ENCODE measurements at regions not wholly inside any gene's neighbourhood (a gene's known extent, or its start where the extent isn't known, plus 50 kb on each side); places are given as distances from the start of the nearest gene placed in this dataset.

DNA sequence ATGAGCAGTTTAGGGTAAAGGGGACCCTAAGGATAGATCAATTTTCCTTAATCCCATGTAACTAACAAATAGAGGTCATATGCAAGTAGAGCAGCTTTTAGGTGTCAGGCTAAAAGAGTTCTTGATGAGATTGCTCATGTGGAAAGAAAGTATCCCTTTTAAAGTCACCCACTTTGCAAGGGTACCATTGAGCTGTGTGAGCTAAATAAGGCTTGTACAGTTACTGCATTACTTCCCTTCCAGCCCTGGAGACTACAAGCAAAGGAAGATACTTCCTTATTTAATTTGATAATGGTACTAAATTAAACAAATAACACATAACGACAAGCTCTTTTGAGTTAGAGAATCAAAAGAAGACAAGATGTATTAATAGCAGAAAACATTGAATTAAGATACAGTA is 191.7 kb downstream of the TMX1 start:
- no peak overlapping the region for H3K4me3 ChIP-seq (ENCODE audit: low read depth, low read length)
- TF ChIP-seq CTCF (IDR thresholded peaks at IDR 0.05; ENCODE audit: low read depth, low read length), result no peak

DNA sequence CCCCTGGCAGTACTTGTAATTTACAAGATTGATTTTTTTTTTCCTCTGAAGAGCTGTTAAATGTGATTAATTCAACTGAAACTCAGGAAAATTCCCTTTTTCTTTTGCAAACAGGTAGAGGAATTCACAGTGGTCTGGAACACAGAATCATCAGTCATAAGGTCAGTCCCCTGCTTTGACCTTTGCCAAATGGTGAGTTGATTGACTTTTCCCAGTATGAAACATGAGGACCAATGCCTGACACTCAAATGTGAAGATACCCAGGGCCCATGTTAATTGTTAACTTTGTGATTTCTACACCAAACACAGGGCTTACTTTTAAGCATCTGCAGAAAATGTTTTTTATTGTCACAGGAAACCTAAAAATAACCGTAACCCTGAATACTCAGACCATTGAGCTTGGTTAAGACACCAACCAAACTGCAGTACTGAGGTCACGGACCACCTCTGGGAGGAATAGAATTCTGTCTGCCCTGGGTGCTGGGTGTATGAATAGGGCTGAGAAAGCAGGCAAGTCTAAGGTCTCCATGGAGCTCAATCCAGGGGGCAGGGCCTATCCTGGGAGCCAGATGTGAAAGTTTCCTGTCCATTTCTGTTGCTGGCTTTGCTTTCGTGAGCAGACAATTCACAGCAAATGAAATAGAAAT is 192.4 kb downstream of the TMX1 start:
- H3K4me3 ChIP-seq (ENCODE audit: low read depth, low read length), result no peak overlapping the region
- no peak for TF ChIP-seq CTCF (IDR thresholded peaks at IDR 0.05; ENCODE audit: low read depth, low read length)

DNA sequence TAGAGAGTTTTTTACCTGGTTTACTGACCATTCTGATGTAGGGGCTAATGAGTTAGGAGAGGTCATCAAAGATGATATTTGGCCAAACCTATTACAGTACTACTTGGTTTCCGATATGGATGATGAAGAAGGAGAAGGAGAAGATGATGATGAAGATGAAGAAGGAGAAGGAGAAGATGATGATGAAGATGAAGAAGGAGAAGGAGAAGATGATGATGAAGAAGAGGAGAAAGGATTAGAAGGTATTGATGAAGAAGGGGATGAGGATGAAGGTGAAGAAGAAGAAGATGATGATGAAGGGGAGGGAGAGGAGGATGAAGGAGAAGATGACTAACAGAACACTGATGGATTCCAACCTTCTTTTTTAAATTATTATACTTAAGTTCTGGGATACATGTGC is 196.6 kb downstream of the TMX1 start:
- no peak overlapping the region for H3K4me3 ChIP-seq (ENCODE audit: low read depth, low read length)
- no peak for TF ChIP-seq CTCF (IDR thresholded peaks at IDR 0.05; ENCODE audit: low read depth, low read length)

DNA sequence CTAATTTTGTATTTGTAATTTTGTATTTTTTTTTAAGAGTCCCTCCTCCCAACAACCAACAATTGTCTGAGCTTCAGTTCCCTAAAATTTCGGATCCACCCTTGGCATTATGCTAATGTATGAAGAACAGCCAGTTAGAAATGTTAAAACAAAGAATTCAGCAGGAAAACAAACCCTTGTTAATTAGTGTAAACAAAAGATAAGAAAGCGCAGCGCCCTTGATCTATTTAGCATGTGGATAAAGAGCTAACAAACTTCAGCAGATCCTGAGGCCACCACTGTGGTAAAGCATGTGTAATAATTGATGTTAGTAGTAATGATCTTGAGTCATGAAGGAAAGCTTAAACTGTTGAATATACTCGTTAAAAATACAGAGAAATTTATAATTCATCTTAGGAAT is 199.8 kb downstream of the TMX1 start:
- TF ChIP-seq CTCF (IDR thresholded peaks at IDR 0.05; ENCODE audit: low read depth, low read length), result no peak
- H3K4me3 ChIP-seq (ENCODE audit: low read depth, low read length), result no peak overlapping the region

- H3K4me3 ChIP-seq (ENCODE audit: low read depth, low read length), result no peak overlapping the region
- no peak for TF ChIP-seq CTCF (IDR thresholded peaks at IDR 0.05; ENCODE audit: low read depth, low read length)
Observed at GRCh38 chr14:51441001-51441400, 201.0 kb downstream of the TMX1 start.

DNA sequence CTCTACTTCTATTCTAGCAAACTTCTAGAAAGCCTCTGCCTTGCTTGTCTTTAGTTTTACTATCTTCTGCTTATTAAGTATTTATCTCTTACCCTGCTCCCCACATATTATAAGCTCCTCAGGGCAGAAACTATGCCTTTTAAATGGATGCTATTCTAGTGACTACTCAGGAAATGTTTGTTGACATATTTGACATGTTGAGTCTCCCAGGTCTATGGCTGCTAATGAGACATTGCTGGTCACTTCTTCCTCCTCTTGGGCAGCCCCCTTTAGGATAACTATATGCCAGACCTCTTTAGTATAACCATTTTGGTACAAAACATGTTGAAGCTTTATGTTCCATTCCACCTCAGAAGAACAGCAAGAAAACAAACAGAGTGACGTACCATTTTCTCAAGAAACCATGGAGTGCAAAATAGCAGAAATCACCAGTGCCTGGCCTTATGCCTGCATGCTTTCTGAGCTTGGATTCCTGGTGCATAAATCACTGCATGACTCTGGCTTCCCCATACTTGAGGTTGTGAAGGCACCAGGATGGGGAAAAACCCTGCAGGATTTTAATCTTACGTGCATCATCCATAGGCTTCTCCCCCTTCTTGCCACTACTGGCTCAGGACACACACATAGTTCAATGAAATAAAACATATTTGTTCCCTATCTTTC is 202.6 kb downstream of the TMX1 start:
- H3K4me3 ChIP-seq (ENCODE audit: low read depth, low read length), result peak overlapping the region; percentile 16; the same call in 1 of the 2 replicates
- no peak for TF ChIP-seq CTCF (IDR thresholded peaks at IDR 0.05; ENCODE audit: low read depth, low read length)

- TF ChIP-seq CTCF (IDR thresholded peaks at IDR 0.05; ENCODE audit: low read depth, low read length), result no peak
- H3K4me3 ChIP-seq (ENCODE audit: low read depth, low read length), result 0 out of 2 replicates have a peak overlapping the region, but pooled peaks have one; percentile 4
Observed at GRCh38 chr14:51443195-51444018, 203.4 kb downstream of the TMX1 start.
